NT2/D1 (cell line): ENCODE measurements at regions not wholly inside any gene's neighbourhood (a gene's known extent, or its start where the extent isn't known, plus 50 kb on each side); places are given as distances from the start of the nearest gene placed in this dataset.

Experiments
- YY1 ChIP-seq: IDR thresholded peaks from 2 replicates; pipeline ENCODE4 v1.6.1; 2011; ENCODE audit not compliant: insufficient read length, insufficient read depth
- ZNF274 ChIP-seq: IDR thresholded peaks from 2 replicates; pipeline ENCODE4 v1.6.1; 2011; ENCODE audit warnings: mild to moderate bottlenecking, low read depth, low read length

GRCh38 chr20:26295006-26295405, 598.4 kb upstream of the ZNF337 start:
- TF ChIP-seq YY1: no peak
- TF ChIP-seq ZNF274: no peak
